HG02571 (cell line): ENCODE measurements at regions not wholly inside any gene's neighbourhood (a gene's known extent, or its start where the extent isn't known, plus 50 kb on each side); places are given as distances from the start of the nearest gene placed in this dataset.
"Not testable (repeated sequence)": the region's sequence is repeated elsewhere in the genome, so short reads cannot be mapped to it uniquely, and the experiment has no call there.

Source experiments
- ATAC-seq: cut with Tn5 transposase; IDR thresholded peaks from one replicate; pipeline ENCODE4 v1.9.1; 2021; ENCODE audit warnings: mild to moderate bottlenecking, moderate library complexity; ENCODE audit not compliant: unreplicated experiment

DNA sequence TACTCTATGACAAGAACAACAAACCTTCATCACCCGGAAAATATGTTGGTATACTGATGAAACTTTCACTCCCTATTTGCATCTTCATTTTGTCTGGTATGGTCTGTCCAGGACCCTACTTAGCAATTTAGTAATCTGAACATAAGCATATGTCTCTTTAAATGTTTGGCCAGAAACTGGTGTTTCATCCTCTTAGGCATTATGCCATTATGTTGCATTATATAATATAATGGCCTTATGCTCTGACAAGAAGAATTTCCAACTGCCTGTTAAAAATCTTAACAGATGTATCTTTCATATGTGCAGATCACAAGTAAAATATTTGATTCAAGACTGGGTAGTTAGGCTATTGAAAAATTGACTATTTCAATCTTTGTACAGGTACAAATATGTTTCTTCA is 610.6 kb upstream of the PRR20A start:
- no peak for ATAC-seq

DNA sequence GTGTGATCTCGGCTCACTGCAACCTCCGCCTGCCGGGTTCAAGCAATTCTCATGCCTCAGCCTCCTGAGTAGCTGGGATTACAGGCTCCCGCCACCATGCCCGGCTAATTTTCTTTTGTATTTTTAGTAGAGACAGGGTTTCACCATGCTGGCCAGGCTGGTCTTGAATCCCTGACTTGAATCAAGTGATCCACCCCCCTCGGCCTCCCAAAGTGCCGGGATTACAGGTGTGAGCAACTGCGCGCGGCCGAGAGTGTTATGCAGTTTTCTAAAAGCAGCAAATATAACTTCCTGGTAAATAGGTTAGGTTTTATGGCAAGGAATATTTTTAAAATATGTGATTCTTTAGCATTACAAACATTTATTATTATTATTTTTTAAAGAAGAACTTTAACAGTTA is 592.8 kb upstream of the PRR20A start:
- ATAC-seq: not testable (repeated sequence)

DNA sequence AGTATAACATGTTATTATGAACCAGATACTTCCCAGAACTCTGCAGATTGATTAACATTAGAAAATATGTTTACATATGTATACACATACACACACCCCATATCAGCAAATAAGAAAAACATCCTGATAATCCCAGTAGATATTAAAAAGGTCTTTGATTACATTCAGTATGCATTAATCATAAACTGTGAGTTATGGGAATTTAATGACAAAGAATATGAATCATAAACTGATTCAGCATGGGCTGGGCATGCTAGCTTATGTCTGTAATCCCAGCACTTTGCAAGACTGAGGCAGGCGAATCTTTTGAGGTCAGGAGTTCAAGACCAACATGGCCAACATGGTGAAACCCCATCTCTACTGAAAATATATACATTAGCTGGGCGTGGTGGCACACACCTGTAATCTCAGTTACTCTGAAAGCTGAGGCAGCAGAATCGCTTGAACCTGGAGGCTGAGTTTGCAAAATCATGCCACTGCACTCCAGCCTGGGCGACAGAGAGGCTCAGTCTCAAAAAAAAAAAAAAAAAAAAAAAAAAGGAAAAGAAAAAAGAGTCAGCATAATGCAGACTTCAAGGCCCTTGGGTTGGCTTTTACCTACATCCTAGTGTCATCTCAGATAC is 581.9 kb upstream of the PRR20A start:
- no peak for ATAC-seq

DNA sequence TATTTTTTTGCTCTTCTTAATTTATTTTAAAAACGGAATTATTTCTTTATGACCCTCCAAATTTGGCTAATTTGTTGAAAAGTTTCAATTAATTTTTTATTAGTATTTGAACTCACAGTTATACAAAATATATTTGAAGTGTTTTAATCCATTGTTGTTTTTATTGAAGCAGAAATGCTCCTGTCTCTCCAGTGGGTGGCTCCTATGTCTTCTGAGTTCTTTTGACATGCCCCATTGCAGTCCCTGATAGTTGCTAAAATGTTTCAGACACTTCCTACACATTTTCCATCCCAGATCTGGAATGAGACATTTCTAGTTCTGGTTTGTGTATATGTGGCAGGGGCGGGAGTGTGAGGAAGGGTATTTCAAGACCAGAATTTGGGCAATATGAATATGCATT is 579.4 kb upstream of the PRR20A start:
- ATAC-seq: no peak

DNA sequence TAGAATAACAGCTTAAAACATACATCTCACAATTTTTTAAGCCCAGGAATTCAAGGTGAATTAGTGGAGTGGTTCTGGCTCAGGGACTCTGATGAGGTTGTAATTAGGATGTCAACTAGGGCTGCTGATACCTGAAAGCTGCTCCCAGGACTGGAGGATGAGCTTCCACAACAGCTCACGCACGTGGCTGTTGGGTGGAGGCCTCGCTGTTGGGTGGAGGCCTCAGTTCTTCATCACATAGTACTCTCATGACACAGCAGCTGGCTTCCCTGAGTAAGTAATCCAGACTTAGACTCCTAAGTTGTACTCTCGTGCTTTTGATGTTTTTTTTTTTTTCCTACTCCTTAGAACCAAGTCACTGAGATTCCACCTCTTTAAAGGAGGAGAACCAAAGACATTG is 577.1 kb upstream of the PRR20A start:
- no peak for ATAC-seq

DNA sequence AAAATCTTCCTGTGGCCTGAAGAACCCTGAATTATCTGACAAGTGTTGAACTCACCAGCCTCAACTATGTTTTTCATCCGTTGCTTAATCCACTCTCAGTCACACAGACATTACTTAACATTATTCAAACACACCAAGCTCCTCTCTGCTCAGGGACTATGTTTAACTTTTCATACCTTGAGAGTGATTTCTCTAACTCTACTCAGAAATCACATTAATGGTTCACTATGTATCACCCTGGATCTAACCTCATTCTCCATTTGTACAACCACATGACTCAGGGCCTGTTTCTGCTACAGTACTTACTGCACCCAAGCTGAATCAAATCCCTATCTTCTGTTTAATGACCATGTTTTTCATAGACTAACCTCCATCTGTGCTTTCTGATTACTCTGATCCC is 553.7 kb upstream of the PRR20A start:
- ATAC-seq: no peak

DNA sequence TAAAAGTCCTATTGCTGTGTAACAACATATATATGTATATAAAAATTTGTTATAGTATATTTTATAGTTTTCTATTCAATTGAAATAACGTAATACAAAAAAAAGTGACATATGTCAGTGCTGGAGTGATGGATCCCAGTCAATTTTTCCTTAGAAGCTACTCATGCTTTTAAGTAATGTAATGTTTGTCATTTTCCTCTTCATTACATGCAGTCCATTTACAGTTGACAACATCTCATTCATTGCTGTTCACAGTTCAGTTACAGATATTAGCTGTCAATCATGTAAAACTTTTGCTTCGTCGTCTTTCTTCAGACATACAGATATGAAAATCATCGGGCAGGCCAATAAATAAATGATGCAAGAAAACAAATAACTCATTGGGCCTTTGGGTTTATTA is 525.1 kb upstream of the PRR20A start:
- ATAC-seq: no peak

DNA sequence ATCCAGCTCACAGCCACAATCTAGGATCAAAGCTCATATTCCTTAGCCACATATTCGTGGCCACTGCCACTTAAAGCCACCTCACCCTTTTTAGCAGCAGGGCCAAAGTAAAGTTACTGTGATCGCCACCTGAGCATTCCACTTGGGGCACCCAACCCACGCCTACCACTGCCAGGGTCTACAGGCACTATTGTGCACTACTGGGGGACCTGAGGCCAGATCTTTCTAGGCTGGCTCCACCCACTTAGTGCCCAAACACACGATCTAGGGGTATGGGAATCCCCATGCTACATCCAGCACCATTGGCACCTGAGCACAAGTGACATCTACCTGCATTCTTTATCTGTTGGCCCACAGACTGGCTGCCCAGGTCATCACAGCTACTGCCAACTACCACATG is 517.9 kb upstream of the PRR20A start:
- ATAC-seq: no peak

DNA sequence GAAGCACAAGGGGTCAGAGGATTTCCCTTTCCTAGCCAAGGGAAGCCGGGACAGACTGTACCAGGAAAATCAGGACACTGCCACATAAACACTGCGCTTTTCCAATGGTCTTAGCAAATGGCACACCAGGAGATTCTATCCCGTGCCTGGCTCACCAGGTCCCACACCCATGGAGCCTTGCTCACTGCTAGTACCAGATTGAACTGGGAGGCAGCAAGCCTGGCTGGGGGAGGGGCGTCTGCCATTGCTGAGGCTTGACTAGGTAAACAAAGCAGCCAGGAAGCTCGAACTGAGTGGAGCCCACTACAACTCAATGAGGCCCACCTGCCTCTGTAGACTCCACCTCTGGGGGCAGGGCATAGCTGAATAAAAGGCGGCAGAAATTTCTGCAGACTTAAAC is 511.8 kb upstream of the PRR20A start:
- ATAC-seq: not testable (repeated sequence)

DNA sequence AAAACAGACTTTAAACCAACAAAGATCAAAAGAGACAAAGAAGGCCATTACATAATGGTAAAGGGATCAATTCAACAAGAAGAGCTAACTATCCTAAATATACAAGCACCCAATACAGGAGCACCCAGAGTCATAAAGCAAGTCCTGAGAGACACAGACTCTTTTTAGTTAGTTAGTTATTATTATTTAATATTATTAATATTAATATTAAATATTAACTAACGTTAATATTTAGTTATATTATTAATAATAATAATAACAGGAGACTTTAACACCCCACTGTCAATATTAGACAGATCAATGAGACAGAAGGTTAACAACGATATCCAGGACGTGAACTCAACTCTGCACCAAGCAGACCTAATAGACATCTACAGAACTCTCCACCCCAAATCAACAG is 509.7 kb upstream of the PRR20A start:
- not testable (repeated sequence) for ATAC-seq

DNA sequence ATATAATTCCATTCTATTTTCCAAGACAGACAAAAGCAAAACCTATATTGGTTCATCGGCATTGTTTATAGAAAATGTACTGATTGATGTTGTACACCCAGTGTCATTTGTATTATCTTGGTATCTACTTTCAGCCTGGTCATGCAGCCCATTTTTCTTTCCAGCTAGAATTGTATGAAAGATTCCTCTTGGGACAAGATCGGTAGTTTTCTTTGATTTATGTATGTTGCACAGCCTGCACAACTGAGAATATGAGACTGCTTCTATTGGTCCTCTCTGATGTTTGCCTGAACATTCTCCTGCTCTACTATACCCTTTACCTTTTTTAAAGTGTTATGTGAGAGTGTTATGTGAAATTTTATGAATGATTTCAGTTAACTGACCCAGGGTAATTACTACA is 487.7 kb upstream of the PRR20A start:
- no peak for ATAC-seq

DNA sequence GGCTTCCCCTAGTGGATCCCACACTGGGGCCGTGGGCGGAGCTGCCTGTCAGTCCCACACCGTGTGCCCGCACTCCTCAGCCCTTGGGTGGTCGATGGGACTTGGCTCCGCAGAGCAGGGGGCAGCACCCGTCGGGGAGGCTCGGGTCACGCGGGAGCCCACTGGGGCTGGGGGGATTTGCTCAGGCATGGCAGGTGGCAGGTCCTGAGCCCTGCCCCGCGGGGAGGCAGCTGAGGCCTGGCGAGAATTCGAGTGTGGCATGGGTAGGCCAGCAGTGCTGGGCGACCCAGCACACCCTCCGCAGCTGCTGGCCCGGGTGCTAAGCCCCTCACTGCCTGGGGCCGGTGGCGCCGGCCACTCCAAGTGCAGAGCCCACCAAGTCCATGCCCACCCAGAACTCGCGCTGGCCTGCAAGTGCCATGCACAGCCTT is 481.7 kb upstream of the PRR20A start:
- no peak for ATAC-seq

DNA sequence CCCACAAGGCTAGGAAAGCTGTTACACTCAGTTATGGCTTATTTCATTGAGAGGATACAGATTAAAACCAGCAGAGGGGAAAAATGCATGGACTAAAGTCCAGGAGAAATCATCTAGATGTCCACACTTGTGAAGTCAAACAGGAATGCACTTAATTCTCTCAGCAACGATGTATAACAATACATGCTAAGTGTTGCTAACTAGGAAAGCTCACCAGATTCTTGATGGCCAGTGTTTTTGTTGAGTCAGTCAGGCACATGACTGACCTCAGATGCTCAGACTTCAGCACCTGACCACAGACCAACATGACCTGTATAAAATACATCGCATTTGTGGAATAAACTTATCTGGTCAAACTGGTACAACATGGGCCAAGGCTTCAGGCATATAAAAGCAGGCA is 470.2 kb upstream of the PRR20A start:
- ATAC-seq: no peak

DNA sequence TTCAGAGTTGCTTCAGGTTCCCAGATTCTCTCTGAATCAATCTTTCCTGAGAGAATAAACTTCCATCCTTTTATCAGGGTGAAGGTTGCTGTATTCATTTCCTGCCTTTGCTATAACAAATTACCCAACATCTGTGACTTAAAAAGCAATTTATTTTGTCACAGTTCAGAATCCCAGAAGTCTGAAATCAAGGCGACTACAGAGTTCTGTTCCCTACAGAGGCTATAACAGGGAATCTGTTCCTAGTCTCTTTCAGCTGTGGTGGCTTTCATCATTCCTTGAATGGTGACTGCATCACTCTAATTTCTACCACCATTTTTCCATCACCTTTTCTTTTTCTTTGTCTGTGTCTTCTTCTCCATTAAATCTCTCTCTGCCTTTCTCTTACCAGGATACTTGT is 459.3 kb upstream of the PRR20A start:
- no peak for ATAC-seq

DNA sequence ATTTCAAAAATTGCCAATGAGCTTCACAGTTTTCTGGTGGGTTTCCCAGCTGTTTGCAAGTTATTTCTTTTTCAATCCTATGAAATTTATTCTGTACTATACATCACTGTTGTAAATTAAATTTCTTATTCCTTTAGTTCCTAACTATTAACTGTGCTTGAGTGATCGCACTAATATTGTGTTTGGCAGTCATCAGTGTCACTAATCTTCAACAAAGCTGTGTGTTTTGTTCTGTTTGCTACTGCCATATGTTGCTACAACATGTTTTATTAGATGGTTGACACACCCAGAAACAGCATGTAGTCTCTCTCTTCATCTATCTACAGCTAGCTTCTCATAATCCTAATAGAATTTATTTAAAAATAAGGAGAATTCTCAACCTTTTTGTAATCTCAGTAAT is 453.6 kb upstream of the PRR20A start:
- ATAC-seq: no peak

DNA sequence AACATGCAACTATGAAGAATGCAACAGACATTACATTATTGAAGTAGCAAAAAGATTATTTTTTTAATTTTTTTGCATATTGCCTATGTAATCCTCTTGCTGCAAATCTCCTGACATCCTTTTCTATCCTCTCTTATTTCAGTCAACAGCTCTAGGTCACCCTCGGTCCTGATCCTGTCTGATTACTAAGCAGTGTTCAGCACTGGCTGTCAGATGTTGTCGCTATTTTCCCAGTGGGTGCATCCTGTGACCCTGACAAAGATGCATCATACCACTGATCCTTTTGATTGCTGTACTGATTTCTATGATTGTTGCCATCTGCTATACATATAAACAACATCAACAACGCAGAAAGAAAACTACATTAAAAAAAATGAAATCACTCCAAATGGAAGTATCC is 443.7 kb upstream of the PRR20A start:
- no peak for ATAC-seq

DNA sequence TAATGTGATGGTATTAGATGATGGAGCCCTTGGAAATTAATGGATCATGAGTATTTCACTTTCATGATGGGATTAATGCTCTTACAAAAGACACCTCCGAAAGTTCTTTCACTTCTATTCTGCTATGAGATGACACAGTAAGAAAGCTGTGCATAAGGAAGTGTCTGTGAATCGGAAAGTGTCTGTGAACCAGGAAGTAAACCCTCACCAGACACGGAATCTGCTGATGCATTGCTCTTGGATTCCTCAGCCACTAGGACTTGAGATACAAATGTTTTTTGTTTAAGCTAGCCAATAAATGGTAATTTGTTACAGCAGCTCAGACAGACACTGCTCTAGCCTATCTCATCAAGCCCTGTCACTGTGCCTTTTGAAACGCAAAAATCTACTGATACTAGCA is 440.4 kb upstream of the PRR20A start:
- ATAC-seq: no peak

DNA sequence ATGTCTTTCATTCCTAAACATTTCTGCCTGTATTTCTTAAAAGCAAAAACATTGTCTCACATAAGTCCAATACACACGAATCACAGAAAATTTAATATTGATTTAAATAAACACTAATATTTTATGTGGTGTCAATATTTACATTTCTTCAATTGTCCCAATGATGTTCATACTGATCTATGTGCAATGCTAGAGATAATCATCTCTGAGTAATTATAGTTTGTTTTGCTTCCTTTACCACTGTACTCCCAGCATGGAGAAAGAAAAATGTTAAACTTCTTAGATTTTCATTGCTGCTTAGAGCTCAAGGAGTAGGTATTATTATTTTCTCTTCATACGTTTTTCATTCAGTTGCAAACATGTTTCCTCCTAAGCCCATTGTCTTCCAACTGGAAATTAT is 434.2 kb upstream of the PRR20A start:
- ATAC-seq: no peak

DNA sequence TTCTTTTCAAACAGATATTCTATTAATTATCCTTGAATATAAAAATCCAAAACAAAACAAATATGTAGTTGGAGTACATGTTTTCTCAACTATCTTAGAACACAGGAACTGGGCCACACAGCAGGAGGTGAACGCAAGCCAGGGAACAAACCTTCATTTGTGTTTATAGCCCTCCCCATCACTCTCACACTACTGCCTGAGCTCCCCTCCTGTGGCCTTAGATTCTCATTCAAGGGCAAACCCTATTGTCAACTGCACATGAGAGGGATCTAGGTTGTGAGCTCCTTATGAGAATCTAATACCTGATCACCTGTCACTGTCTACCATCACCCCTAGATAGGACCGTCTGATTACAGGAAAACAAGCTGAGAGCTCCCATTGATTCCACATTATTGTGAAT is 427.1 kb upstream of the PRR20A start:
- ATAC-seq: no peak

DNA sequence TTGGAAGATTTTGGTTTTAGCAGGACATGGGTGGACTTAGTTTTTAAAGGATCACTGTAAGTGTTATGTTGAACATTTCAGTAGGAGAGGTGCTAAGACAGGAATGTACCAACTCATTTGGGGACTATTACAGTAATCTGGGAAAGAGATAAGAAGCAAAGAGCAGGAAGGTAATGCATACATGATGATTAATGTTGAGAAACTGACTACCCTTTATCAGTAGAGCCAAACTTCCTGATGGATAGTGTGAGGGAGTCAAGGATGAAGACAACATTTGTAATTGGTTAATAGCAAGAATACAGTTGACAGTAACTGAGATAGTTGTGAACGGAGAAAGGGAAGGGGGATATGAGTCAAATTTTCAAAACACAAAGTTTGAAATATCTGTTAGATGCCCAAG is 421.9 kb upstream of the PRR20A start:
- ATAC-seq: no peak

DNA sequence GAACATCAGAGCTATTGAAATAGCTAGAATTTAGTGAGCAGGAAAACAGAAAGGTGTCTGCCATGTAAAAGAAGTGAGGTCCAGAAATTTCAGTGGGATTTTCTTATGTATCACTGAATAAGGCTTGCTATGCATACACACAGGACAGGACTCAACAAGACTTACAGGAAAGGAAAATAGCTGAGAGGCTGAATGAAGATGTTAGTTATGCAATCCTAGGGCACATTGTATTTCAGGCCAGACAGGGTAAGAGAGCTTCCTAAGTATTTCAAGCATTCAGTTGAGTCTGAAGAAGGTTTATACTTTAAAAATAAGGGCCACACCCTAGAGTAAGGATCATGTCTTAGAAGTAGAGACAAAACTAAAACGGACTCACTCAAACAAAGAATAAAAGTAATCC is 419.9 kb upstream of the PRR20A start:
- ATAC-seq: no peak

DNA sequence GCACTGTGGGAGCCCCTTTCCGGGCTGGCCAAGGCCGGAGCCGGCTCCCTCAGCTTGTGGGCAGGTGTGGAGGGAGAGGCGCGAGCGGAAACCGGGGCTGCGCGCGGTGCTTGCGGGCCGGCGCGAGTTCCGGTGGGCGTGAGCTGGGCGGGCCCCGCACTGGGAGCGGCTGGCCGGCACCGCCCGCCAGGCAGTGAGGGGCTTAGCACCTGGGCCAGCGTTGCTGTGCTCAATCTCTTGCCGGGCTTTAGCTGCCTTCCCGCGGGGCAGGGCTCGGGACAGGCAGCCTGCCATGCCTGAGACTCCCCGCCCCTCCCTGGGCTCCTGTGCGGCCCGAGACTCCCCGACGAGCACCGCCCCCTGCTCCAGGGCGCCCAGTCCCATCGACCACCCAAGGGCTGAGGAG is 405.2 kb upstream of the PRR20A start:
- no peak for ATAC-seq

DNA sequence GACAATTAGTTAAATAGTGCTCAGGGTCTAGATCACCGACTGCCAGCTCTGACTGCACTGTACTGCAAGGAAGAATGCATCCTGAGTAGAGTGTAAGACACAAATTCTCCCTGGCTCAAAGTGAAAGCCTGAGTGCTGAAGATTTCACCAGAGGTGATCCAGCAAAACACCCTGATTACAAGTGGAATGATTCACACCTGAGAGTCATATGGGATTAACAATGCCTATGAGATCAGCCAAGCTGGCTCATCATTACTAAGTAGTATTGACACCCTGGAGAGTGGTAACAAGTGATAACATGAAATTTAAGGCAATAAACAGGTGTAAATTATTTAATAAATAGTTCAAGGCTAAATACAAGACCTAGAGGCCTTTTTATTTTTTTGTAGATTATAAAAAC is 403.8 kb upstream of the PRR20A start:
- no peak for ATAC-seq

DNA sequence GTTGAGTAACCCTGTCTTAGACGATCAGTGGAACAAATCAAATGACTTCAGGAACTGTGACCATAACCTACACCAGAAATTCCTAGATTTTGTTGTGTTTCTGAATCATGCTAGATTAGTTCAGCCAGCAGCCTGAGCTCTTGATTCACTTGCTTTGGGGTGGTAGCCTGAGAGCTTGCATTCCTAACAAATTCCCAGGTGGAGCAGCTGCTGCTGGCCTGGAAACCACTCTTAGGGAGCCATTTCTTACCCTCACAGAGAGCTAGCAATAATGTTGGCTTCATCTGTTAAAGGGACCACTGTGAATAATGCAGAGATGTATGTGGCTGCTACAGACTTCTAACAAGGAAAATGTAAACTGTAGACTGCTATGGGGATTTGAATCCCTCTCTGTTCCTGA is 388.1 kb upstream of the PRR20A start:
- no peak for ATAC-seq
